ENCODE measurements at regions not wholly inside any gene's neighbourhood (a gene's known extent, or its start where the extent isn't known, plus 50 kb on each side); places are given as distances from the start of the nearest gene placed in this dataset.

DNA sequence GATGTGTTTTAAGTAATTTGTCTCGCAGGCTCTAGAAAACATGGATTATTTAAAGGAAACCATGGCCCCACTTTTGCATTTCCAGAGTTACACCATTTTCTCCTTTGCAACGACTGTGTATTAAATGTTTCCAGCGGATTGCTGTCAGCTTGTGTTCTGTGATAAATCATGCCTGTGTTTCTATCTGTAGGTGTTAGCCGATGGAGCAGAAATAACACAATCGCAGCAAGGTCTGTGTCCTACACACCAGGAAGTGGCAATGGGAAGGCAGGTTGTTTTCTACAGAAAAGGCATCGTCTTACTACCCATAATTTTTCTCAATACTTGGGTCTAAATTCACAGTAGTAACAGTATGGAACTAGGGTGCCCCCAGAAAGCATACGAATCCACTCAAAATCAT is 590.1 kb downstream of the NLGN4X start:
- no peak for TF ChIP-seq POLR2A (IDR thresholded peaks at IDR 0.05)
- TF ChIP-seq, protein P1, sequence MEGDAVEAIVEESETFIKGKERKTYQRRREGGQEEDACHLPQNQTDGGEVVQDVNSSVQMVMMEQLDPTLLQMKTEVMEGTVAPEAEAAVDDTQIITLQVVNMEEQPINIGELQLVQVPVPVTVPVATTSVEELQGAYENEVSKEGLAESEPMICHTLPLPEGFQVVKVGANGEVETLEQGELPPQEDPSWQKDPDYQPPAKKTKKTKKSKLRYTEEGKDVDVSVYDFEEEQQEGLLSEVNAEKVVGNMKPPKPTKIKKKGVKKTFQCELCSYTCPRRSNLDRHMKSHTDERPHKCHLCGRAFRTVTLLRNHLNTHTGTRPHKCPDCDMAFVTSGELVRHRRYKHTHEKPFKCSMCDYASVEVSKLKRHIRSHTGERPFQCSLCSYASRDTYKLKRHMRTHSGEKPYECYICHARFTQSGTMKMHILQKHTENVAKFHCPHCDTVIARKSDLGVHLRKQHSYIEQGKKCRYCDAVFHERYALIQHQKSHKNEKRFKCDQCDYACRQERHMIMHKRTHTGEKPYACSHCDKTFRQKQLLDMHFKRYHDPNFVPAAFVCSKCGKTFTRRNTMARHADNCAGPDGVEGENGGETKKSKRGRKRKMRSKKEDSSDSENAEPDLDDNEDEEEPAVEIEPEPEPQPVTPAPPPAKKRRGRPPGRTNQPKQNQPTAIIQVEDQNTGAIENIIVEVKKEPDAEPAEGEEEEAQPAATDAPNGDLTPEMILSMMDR (IDR thresholded peaks at IDR 0.05) = no peak
- 72 to 83% methylated on average over 7 of the region's 7 CpGs for WGBS, 2 donors
- intact Hi-C loops (cut with DNase I; ENCODE audit: low total_unique reads) = no loop called here
- H3K4me3 ChIP-seq (ENCODE audit: low read depth, poor library complexity, severe bottlenecking) = no peak overlapping the region
- DNase-seq (ENCODE audit: low spot score in 2 of 2) = no peak

- intact Hi-C loops (cut with DNase I; ENCODE audit: low total_unique reads) = no loop called here
- TF ChIP-seq, protein P1 (IDR thresholded peaks at IDR 0.05) = no peak
- no peak for TF ChIP-seq POLR2A (IDR thresholded peaks at IDR 0.05)
- no peak for DNase-seq (ENCODE audit: low spot score in 2 of 2)
- no peak overlapping the region for H3K4me3 ChIP-seq (ENCODE audit: low read depth, poor library complexity, severe bottlenecking)
Measured at GRCh38 chrX:5632887-5633286, 595.8 kb downstream of the NLGN4X start.

DNA sequence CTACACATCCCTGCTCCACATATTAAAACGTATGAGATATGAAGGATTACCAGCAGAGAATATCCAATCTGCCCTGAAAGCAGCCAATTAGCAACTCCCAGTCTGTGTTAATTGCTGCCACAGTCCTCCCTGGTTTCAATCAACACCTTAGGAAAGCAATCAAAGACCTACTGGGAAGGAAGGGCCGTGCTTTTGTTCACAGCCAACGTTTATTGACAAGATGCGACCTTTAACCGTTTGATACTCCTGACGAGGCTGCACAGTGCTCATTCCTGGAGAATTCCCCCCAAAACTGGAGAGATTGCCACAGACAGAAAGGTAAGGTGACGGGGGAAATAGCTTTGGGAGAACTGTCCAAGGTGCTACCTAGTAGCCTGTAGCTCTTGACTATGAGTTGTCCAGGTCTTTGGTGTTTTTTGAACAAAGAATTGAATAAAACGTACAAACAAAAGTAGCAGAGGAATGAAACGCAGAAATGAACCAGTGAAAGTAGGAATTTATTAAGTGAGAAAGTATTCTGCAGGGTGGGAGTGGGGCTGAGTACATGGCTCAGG is 596.5 kb downstream of the NLGN4X start:
- no peak for DNase-seq (ENCODE audit: low spot score in 2 of 2)
- H3K4me3 ChIP-seq (ENCODE audit: low read depth, poor library complexity, severe bottlenecking) = no peak overlapping the region
- TF ChIP-seq, protein P1 (IDR thresholded peaks at IDR 0.05) = no peak
- intact Hi-C loops (cut with DNase I; ENCODE audit: low total_unique reads) = no loop called here
- WGBS, 2 donors = 47 to 53% methylated on average over 9 of the region's 9 CpGs

GRCh38 chrX:5617666-5618065 is 611.0 kb downstream of the NLGN4X start:
- TF ChIP-seq, protein P1 (IDR thresholded peaks at IDR 0.05) = no peak
- TF ChIP-seq POLR2A (IDR thresholded peaks at IDR 0.05) = no peak
- intact Hi-C loops (cut with DNase I; ENCODE audit: low total_unique reads) = no loop called here
- no peak overlapping the region for H3K4me3 ChIP-seq (ENCODE audit: low read depth, poor library complexity, severe bottlenecking)
- no peak for DNase-seq (ENCODE audit: low spot score in 2 of 2)

GRCh38 chrX:5595570-5595969 is 633.1 kb downstream of the NLGN4X start:
- WGBS, 2 donors = 15 to 27% methylated on average over 4 of the region's 4 CpGs
- intact Hi-C loops (cut with DNase I; ENCODE audit: low total_unique reads) = no loop called here
- H3K4me3 ChIP-seq (ENCODE audit: low read depth, poor library complexity, severe bottlenecking) = no peak overlapping the region
- no peak for TF ChIP-seq POLR2A (IDR thresholded peaks at IDR 0.05)
- TF ChIP-seq, protein P1 (IDR thresholded peaks at IDR 0.05) = no peak
- DNase-seq (ENCODE audit: low spot score in 2 of 2) = no peak

- no peak for DNase-seq (ENCODE audit: low spot score in 2 of 2)
- intact Hi-C loops (cut with DNase I; ENCODE audit: low total_unique reads) = no loop called here
- H3K4me3 ChIP-seq (ENCODE audit: low read depth, poor library complexity, severe bottlenecking) = no peak overlapping the region
- no peak for TF ChIP-seq POLR2A (IDR thresholded peaks at IDR 0.05)
- TF ChIP-seq, protein P1 (IDR thresholded peaks at IDR 0.05) = no peak
Measured at GRCh38 chrX:5586726-5587125, 641.9 kb downstream of the NLGN4X start.

Measured in lower leg skin (tissue), 4 donors.